HEK293 (cell line): ENCODE measurements at regions not wholly inside any gene's neighbourhood (a gene's known extent, or its start where the extent isn't known, plus 50 kb on each side); places are given as distances from the start of the nearest gene placed in this dataset.
A peak's percentile ranks its signal among the peaks of the same experiment; 100 is the strongest.

ENCODE experiments used
- CTCF ChIA-PET: fragments of 350-600 bp; formaldehyde crosslinking; extraction: SDS; loops from one replicate; lab custom pipeline; 2021; ENCODE audit warnings: antibody characterized with exemption; lab: Yijun Ruan, JAX
- POLR2A ChIA-PET: fragments of 300-600 bp; formaldehyde crosslinking; extraction: SDS; loops from one replicate; lab custom pipeline; 2020; ENCODE audit warnings: antibody characterized with exemption, inconsistent platforms; lab: Yijun Ruan, JAX
- H3K27ac ChIP-seq: fragments of 200-500 bp; sonication (Bioruptor generic); 2 replicates; pipeline ENCODE4 v1.5.1; 2014; ENCODE audit warnings: low read depth, low read length, control low read depth, inconsistent platforms; ENCODE audit errors: extremely low read depth
- H3K36me3 ChIP-seq, 2 experiments: fragments of 200-500 bp in 1 of 2; sonication (Bioruptor generic) in 1 of 2; 1 replicate in 1 of 2; 2 replicates in 1 of 2; pipeline ENCODE4 v1.5.1; 2014 to 2017; ENCODE audit warnings: inconsistent platforms in 2 of 2, low read length in 2 of 2; ENCODE audit not compliant: control insufficient read depth in 2 of 2, insufficient read depth in 1 of 2
- H3K4me1 ChIP-seq: fragments of 200-500 bp; sonication (Bioruptor generic); 2 replicates; pipeline ENCODE4 v1.5.1; 2014; ENCODE audit warnings: mild to moderate bottlenecking, low read length, inconsistent platforms; ENCODE audit not compliant: control insufficient read depth, insufficient read depth
- H3K4me3 ChIP-seq: 2 replicates; pipeline ENCODE4 v1.5.1; 2011; ENCODE audit warnings: low read depth, mild to moderate bottlenecking, control low read depth, low read length, moderate library complexity
- H3K9me3 ChIP-seq: fragments of 200-500 bp; sonication (Bioruptor generic); 2 replicates; pipeline ENCODE4 v1.5.1; 2014; ENCODE audit warnings: low read depth, low read length, inconsistent platforms; ENCODE audit not compliant: control insufficient read depth, insufficient read depth
- EGR2 ChIP-seq: fragments of 450-650 bp; formaldehyde crosslinking; IDR thresholded peaks from 2 replicates; pipeline ENCODE4 v1.5.1; 2016; ENCODE audit warnings: low read depth, missing biosample characterization, missing genetic modification characterization
- SP7 ChIP-seq: fragments of 450-650 bp; formaldehyde crosslinking; IDR thresholded peaks from 2 replicates; pipeline ENCODE4 v1.5.1; 2016; ENCODE audit warnings: missing biosample characterization, missing genetic modification characterization
- TRIM28 ChIP-seq: IDR thresholded peaks from 2 replicates; pipeline ENCODE4 v1.6.1; 2011; ENCODE audit warnings: low read length, control low read depth, borderline replicate concordance
- YY1 ChIP-seq: fragments of 450-650 bp; formaldehyde crosslinking; IDR thresholded peaks from 2 replicates; pipeline ENCODE4 v1.5.1; 2018; ENCODE audit warnings: missing biosample characterization, missing genetic modification characterization
- ZBTB11 ChIP-seq: fragments of 450-650 bp; formaldehyde crosslinking; conservative IDR thresholded peaks from 2 replicates; pipeline ENCODE4 v1.5.1; 2016; ENCODE audit warnings: low read depth, missing biosample characterization, missing genetic modification characterization
- ZBTB6 ChIP-seq: fragments of 450-650 bp; formaldehyde crosslinking; IDR thresholded peaks from 2 replicates; pipeline ENCODE4 v1.5.1; 2017; ENCODE audit warnings: missing biosample characterization, missing genetic modification characterization
- ZFHX2 ChIP-seq: fragments of 450-650 bp; formaldehyde crosslinking; conservative IDR thresholded peaks from 2 replicates; pipeline ENCODE4 v1.5.1; 2016; ENCODE audit warnings: missing biosample characterization, missing genetic modification characterization
- ZIC2 ChIP-seq: fragments of 450-650 bp; formaldehyde crosslinking; IDR thresholded peaks from 2 replicates; pipeline ENCODE4 v1.5.1; 2016; ENCODE audit warnings: missing biosample characterization, missing genetic modification characterization
- ZNF140 ChIP-seq: fragments of 450-650 bp; formaldehyde crosslinking; IDR thresholded peaks from 2 replicates; pipeline ENCODE4 v1.5.1; 2016; ENCODE audit warnings: missing biosample characterization, missing genetic modification characterization
- ZNF248 ChIP-seq: fragments of 450-650 bp; formaldehyde crosslinking; IDR thresholded peaks from 2 replicates; pipeline ENCODE4 v1.5.1; 2017; ENCODE audit warnings: missing biosample characterization, missing genetic modification characterization
- ZNF366 ChIP-seq: fragments of 450-650 bp; formaldehyde crosslinking; conservative IDR thresholded peaks from 2 replicates; pipeline ENCODE4 v1.5.1; 2016; ENCODE audit warnings: missing biosample characterization, missing genetic modification characterization
- ZNF514 ChIP-seq: fragments of 450-650 bp; formaldehyde crosslinking; IDR thresholded peaks from 2 replicates; pipeline ENCODE4 v1.5.1; 2016; ENCODE audit warnings: missing biosample characterization, missing genetic modification characterization
- ZNF561 ChIP-seq: fragments of 450-650 bp; IDR thresholded peaks from 2 replicates; pipeline ENCODE4 v1.5.1; 2018; ENCODE audit warnings: missing biosample characterization, missing genetic modification characterization, borderline replicate concordance
- ZNF658 ChIP-seq: fragments of 450-650 bp; formaldehyde crosslinking; IDR thresholded peaks from 2 replicates; pipeline ENCODE4; 2016; ENCODE audit warnings: missing biosample characterization, missing genetic modification characterization
- ZNF843 ChIP-seq: fragments of 450-650 bp; formaldehyde crosslinking; IDR thresholded peaks from 2 replicates; pipeline ENCODE4 v1.5.1; 2016; ENCODE audit warnings: missing biosample characterization, missing genetic modification characterization
- ZSCAN16 ChIP-seq: fragments of 450-650 bp; formaldehyde crosslinking; IDR thresholded peaks from 2 replicates; pipeline ENCODE4 v1.5.1; 2016; ENCODE audit warnings: missing biosample characterization, missing genetic modification characterization
- TF ChIP-seq, protein P1 (sequence below): fragments of 450-650 bp; formaldehyde crosslinking; IDR thresholded peaks from 2 replicates; pipeline ENCODE4 v1.5.1; 2016; ENCODE audit warnings: missing biosample characterization, missing genetic modification characterization
- TF ChIP-seq, protein P2 (sequence below): fragments of 450-650 bp; formaldehyde crosslinking; IDR thresholded peaks from 2 replicates; pipeline ENCODE4 v1.5.1; 2016; ENCODE audit warnings: missing biosample characterization, missing genetic modification characterization, low read depth

GRCh38 chr11:119983240-119983732 is 154.6 kb downstream of the TRIM29 start:
- TF ChIP-seq ZNF140 (tag by site-specific recombination) (no peak), ZNF843 (tag by site-specific recombination) (no peak), ZIC2 (tag by site-specific recombination) (peak; percentile 32; the same call in 1 of the 2 replicates)
- no peak overlapping the region for H3K27ac ChIP-seq
- H3K9me3 ChIP-seq = no peaks in the 10 kb centered on the region
- ChIA-PET POLR2A (no interaction called here), CTCF (no interaction called here)
- H3K4me3 ChIP-seq = no peak overlapping the region
- H3K36me3 ChIP-seq = no peaks in the 10 kb centered on the region
- H3K4me1 ChIP-seq = no peaks in the 10 kb centered on the region

DNA sequence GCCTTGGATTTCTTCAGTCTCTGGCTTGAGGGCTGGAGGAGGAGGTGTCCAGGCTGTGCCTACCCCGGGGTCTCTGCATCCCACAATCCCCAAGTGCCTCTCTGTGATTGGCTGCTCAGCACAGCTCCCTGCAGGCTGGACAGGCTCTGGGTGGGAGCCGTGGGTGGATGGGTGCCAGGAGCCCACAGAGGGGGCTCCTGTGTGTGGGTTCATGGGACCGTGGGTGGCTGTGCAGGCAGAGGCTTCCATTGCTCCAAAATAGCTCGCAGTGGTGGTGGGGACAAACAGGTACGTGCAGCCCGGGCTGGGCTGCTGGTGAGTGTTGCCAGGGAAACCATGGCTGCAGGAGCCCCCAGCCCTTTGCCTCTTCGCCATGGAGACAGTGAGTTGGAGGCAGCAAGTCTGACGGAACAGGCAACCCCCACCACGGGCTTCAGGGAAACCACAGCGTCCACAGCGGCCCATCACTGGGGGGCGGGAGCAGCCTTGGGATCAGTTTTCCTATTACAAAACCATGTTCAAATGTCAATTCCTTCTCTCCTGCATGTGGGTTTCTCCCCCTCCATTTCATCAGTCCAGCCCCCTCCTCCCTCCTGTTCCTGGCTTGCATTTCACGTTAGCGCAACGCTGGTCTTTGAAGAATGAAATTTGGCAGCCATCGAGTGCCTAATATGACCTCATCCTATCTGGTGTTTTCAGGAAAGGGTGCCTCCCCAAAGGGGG is 155.2 kb downstream of the TRIM29 start:
- Histone ChIP-seq H3K4me3 (no peak overlapping the region), H3K9me3 (no peaks in the 10 kb centered on the region), H3K36me3 (no peaks in the 10 kb centered on the region), H3K4me1 (no peaks in the 10 kb centered on the region), H3K27ac (no peak overlapping the region)
- POLR2A ChIA-PET = no interaction called here
- CTCF ChIA-PET = interaction anchor here (0.6 kb wide), 1 partner anchor 22 kb away, joined by 3 read pairs; no protein-coding TSS in a partner anchor
- TF ChIP-seq ZFHX2 (tag by site-specific recombination) (peak; percentile 65), ZNF658 (tag by site-specific recombination) (no peak), EGR2 (tag by site-specific recombination) (peak; percentile 49; the same call in 1 of the 2 replicates)

GRCh38 chr11:119980431-119980830 is 157.5 kb downstream of the TRIM29 start:
- POLR2A ChIA-PET = no interaction called here
- no peaks in the 10 kb centered on the region for H3K4me1 ChIP-seq
- no peak overlapping the region for H3K4me3 ChIP-seq
- no peaks in the 10 kb centered on the region for H3K9me3 ChIP-seq
- TF ChIP-seq ZBTB6 (tag by site-specific recombination) (no peak), SP7 (no peak)
- TF ChIP-seq, all 188 proteins: peak for 0
- no peak overlapping the region for H3K27ac ChIP-seq
- H3K36me3 ChIP-seq = no peaks in the 10 kb centered on the region
- CTCF ChIA-PET = no interaction called here

DNA sequence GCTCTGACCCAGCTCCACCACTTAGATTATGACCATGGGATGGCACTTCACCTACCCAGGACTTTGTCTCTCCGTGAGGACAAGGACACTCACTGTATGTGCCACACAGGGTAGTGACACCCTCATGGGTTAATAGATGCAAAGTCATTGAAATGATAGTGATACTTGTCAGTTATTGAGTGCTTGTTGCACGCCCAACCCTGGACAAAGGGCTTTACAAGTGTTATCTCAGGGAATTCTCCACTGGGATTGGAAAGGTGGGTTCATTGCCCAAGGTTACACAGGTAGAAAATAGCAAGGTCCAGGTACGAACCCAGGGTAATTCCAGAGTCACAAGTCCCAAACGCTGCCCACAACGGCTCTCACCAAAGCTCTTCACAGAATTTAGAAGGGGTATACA is 158.2 kb downstream of the TRIM29 start:
- CTCF ChIA-PET = no interaction called here
- H3K36me3 ChIP-seq = no peaks in the 10 kb centered on the region
- no peak overlapping the region for H3K27ac ChIP-seq
- no peak overlapping the region for H3K4me3 ChIP-seq
- POLR2A ChIA-PET = no interaction called here
- no peaks in the 10 kb centered on the region for H3K9me3 ChIP-seq
- TF ChIP-seq, protein P1, sequence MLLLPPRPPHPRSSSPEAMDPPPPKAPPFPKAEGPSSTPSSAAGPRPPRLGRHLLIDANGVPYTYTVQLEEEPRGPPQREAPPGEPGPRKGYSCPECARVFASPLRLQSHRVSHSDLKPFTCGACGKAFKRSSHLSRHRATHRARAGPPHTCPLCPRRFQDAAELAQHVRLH (tag by site-specific recombination) = no peak
- TF ChIP-seq YY1 (tag by site-specific recombination) = no peak
- no peak for TF ChIP-seq ZNF366 (tag by site-specific recombination)
- H3K4me1 ChIP-seq = no peaks in the 10 kb centered on the region

DNA sequence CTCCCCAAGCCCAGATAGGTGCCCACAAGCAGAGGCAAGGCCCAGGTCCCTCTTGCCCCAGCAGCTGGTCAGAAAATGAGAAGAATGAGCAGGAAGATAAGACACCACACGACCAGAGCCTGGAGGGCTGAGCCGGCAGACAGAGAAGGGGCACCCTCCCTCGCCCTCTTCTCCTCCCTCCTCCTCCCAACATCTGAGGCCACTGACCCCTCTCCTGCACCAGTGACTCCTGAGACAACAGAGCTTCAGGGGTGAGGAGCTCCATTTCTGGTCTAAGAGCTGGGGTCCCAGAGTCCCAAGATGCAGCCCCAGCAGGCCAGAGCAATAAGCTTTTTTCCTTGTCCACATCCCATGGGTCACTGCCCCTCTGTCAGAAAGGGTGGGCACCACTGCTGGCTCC is 159.2 kb downstream of the TRIM29 start:
- POLR2A ChIA-PET = no interaction called here
- H3K4me1 ChIP-seq = no peaks in the 10 kb centered on the region
- no peak overlapping the region for H3K4me3 ChIP-seq
- no peaks in the 10 kb centered on the region for H3K9me3 ChIP-seq
- no peak overlapping the region for H3K27ac ChIP-seq
- CTCF ChIA-PET = no interaction called here
- H3K36me3 ChIP-seq = no peaks in the 10 kb centered on the region
- no peak for TF ChIP-seq ZNF514
- no peak for TF ChIP-seq YY1 (tag by site-specific recombination)
- TF ChIP-seq ZBTB11 = no peak
- no peak for TF ChIP-seq TRIM28
- no peak for TF ChIP-seq ZNF248 (tag by site-specific recombination)
- TF ChIP-seq ZNF561 (tag by site-specific recombination) = no peak
- TF ChIP-seq, protein P2, sequence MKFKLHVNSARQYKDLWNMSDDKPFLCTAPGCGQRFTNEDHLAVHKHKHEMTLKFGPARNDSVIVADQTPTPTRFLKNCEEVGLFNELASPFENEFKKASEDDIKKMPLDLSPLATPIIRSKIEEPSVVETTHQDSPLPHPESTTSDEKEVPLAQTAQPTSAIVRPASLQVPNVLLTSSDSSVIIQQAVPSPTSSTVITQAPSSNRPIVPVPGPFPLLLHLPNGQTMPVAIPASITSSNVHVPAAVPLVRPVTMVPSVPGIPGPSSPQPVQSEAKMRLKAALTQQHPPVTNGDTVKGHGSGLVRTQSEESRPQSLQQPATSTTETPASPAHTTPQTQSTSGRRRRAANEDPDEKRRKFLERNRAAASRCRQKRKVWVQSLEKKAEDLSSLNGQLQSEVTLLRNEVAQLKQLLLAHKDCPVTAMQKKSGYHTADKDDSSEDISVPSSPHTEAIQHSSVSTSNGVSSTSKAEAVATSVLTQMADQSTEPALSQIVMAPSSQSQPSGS = no peak
- no peak for TF ChIP-seq ZSCAN16
